MM.1S (cell line): ENCODE measurements at regions not wholly inside any gene's neighbourhood (a gene's known extent, or its start where the extent isn't known, plus 50 kb on each side); places are given as distances from the start of the nearest gene placed in this dataset.

Source experiments
- DNase-seq: peaks from one replicate; pipeline ENCODE4 v3.0.0-alpha.2; 2015
- H2AFZ ChIP-seq: fragments of 300-600 bp; sonication (generic); 2 replicates; pipeline ENCODE4 v1.6.0; 2016; ENCODE audit warnings: antibody characterized with exemption, low read length
- H3F3A ChIP-seq: fragments of 300-600 bp; sonication (generic); 2 replicates; pipeline ENCODE4 v1.6.1; 2016; ENCODE audit warnings: mild to moderate bottlenecking, antibody characterized with exemption, low read length, moderate library complexity, mixed read lengths; ENCODE audit not compliant: insufficient read depth
- H3K27ac ChIP-seq: fragments of 300-600 bp; sonication (generic); 2 replicates; pipeline ENCODE4 v1.5.1; 2016; ENCODE audit warnings: mild to moderate bottlenecking, low read length
- H3K27me3 ChIP-seq: fragments of 300-600 bp; sonication (generic); replicated peaks from 2 replicates; pipeline ENCODE4 v1.6.0; 2016; ENCODE audit warnings: low read length; ENCODE audit not compliant: insufficient read depth
- H3K36me3 ChIP-seq: fragments of 300-600 bp; sonication (generic); replicated peaks from 2 replicates; pipeline ENCODE4 v1.6.1; 2016; ENCODE audit warnings: mild to moderate bottlenecking, low read length, mixed read lengths; ENCODE audit not compliant: insufficient read depth
- H3K4me1 ChIP-seq: fragments of 300-600 bp; sonication (generic); 2 replicates; pipeline ENCODE4 v1.6.1; 2016; ENCODE audit warnings: low read length, mixed read lengths
- H3K4me2 ChIP-seq: fragments of 300-600 bp; sonication (generic); 2 replicates; pipeline ENCODE4 v1.6.0; 2016; ENCODE audit warnings: low read depth, low read length
- H3K4me3 ChIP-seq: fragments of 300-600 bp; sonication (generic); 2 replicates; pipeline ENCODE4 v1.5.1; 2016; ENCODE audit warnings: low read length, mixed read lengths
- H3K79me2 ChIP-seq: fragments of 300-600 bp; sonication (generic); 2 replicates; pipeline ENCODE4 v1.6.1; 2016; ENCODE audit warnings: mixed run types, low read length, mixed read lengths
- H3K9ac ChIP-seq: fragments of 300-600 bp; sonication (generic); 2 replicates; pipeline ENCODE4 v1.6.1; 2016; ENCODE audit warnings: low read length, mixed read lengths
- H3K9me2 ChIP-seq: fragments of 300-600 bp; sonication (generic); replicated peaks from 2 replicates; pipeline ENCODE4 v1.6.1; 2016; ENCODE audit warnings: mild to moderate bottlenecking, low read length, mixed read lengths; ENCODE audit not compliant: insufficient read depth
- H3K9me3 ChIP-seq: fragments of 300-600 bp; sonication (generic); replicated peaks from 2 replicates; pipeline ENCODE4 v1.6.1; 2016; ENCODE audit warnings: mild to moderate bottlenecking, low read length, mixed read lengths; ENCODE audit not compliant: insufficient read depth
- H4K20me1 ChIP-seq: fragments of 300-600 bp; sonication (generic); 2 replicates; pipeline ENCODE4 v1.6.1; 2016; ENCODE audit warnings: mild to moderate bottlenecking, low read length, moderate library complexity, mixed read lengths; ENCODE audit not compliant: insufficient read depth
- CTCF ChIP-seq: fragments of 300-600 bp; sonication (generic); IDR thresholded peaks from 2 replicates; pipeline ENCODE4 v1.5.1; 2016; ENCODE audit warnings: antibody characterized with exemption, low read length, mixed read lengths
- EZH2 ChIP-seq: fragments of 300-600 bp; sonication (generic); optimal IDR thresholded peaks from 2 replicates; pipeline ENCODE3; 2017; ENCODE audit warnings: low read depth, mild to moderate bottlenecking, antibody characterized with exemption, low read length, mixed read lengths
- EZH2phosphoT487 ChIP-seq: fragments of 300-600 bp; sonication (generic); IDR thresholded peaks from 2 replicates; pipeline ENCODE4 v1.6.1; 2018; ENCODE audit warnings: antibody characterized with exemption, low read length

GRCh38 chr5:109928811-109929210 is 239.1 kb downstream of the MAN2A1 start:
- no peak overlapping the region for H2AFZ ChIP-seq
- TF ChIP-seq EZH2, result no peak
- TF ChIP-seq CTCF, result no peak
- no peak for TF ChIP-seq EZH2phosphoT487

GRCh38 chr5:109929376-109929775 is 239.6 kb downstream of the MAN2A1 start:
- H3K4me1 ChIP-seq, result peaks cover 40% of the 10 kb centered on the region
- no peaks in the 10 kb centered on the region for H3K9me2 ChIP-seq
- H3K27me3 ChIP-seq, result no peaks in the 10 kb centered on the region
- H4K20me1 ChIP-seq, result no peaks in the 10 kb centered on the region
- TF ChIP-seq CTCF (no peak), EZH2 (no peak), EZH2phosphoT487 (no peak)
- no peak for DNase-seq
- no peak overlapping the region for H3K9ac ChIP-seq
- H2AFZ ChIP-seq, result no peak overlapping the region
- H3K4me3 ChIP-seq, result no peak overlapping the region
- no peak overlapping the region for H3K27ac ChIP-seq
- H3F3A ChIP-seq, result peaks cover 12% of the 10 kb centered on the region
- H3K36me3 ChIP-seq, result no peaks in the 10 kb centered on the region
- H3K79me2 ChIP-seq, result no peaks in the 10 kb centered on the region
- no peak overlapping the region for H3K4me2 ChIP-seq
- no peaks in the 10 kb centered on the region for H3K9me3 ChIP-seq

More at GRCh38 chr5:109928811-109929210, 239.1 kb downstream of the MAN2A1 start:
- Histone ChIP-seq H3K36me3 (no peaks in the 10 kb centered on the region), H3K27ac (no peak overlapping the region), H3K9me2 (no peaks in the 10 kb centered on the region), H3K4me3 (no peak overlapping the region), H3K4me1 (peaks cover 40% of the 10 kb centered on the region), H4K20me1 (no peaks in the 10 kb centered on the region), H3K9me3 (no peaks in the 10 kb centered on the region), H3F3A (peaks cover 12% of the 10 kb centered on the region), H3K79me2 (no peaks in the 10 kb centered on the region), H3K27me3 (no peaks in the 10 kb centered on the region), H3K4me2 (no peak overlapping the region), H3K9ac (no peak overlapping the region)
- DNase-seq, result no peak

- H3K27me3 ChIP-seq, result no peaks in the 10 kb centered on the region
- peaks cover 45% of the 10 kb centered on the region for H3K4me1 ChIP-seq
- H3K79me2 ChIP-seq, result no peaks in the 10 kb centered on the region
- H3K27ac ChIP-seq, result no peak overlapping the region
- DNase-seq, result no peak
- H3K4me2 ChIP-seq, result no peak overlapping the region
- H3K9me3 ChIP-seq, result no peaks in the 10 kb centered on the region
- no peak for TF ChIP-seq CTCF
- no peak for TF ChIP-seq EZH2
- no peak for TF ChIP-seq EZH2phosphoT487
- no peaks in the 10 kb centered on the region for H3K36me3 ChIP-seq
- H3K4me3 ChIP-seq, result no peak overlapping the region
- H3K9ac ChIP-seq, result no peak overlapping the region
- H4K20me1 ChIP-seq, result no peaks in the 10 kb centered on the region
- H3K9me2 ChIP-seq, result no peaks in the 10 kb centered on the region
- no peak overlapping the region for H2AFZ ChIP-seq
- peaks cover 12% of the 10 kb centered on the region for H3F3A ChIP-seq
Measured at GRCh38 chr5:109929911-109930310, 240.2 kb downstream of the MAN2A1 start.
